Spinal cord (tissue), 9 donors: ENCODE measurements at regions not wholly inside any gene's neighbourhood (a gene's known extent, or its start where the extent isn't known, plus 50 kb on each side); places are given as distances from the start of the nearest gene placed in this dataset.

ENCODE experiments used
- DNase-seq, 6 donors: peaks; one replicate each; pipeline versions ENCODE4 v3.0.0 to v3.0.0-alpha.2; 2013 to 2015; ENCODE audit warnings: low spot score in 6 of 6, low read depth in 4 of 6
- H3K27ac ChIP-seq: one replicate; pipeline ENCODE4 v1.5.1; 2013; ENCODE audit warnings: low read depth, low read length, control low read depth
- H3K27me3 ChIP-seq: one replicate; pipeline ENCODE4 v1.6.1; 2013; ENCODE audit warnings: low read length; ENCODE audit not compliant: control insufficient read depth, insufficient read depth
- H3K36me3 ChIP-seq: one replicate; pipeline ENCODE4 v1.6.1; 2013; ENCODE audit warnings: low read length; ENCODE audit not compliant: control insufficient read depth, insufficient read depth
- H3K4me1 ChIP-seq: one replicate; pipeline ENCODE4 v1.6.1; 2013; ENCODE audit warnings: low read length; ENCODE audit not compliant: control insufficient read depth, insufficient read depth
- H3K4me3 ChIP-seq: one replicate; pipeline ENCODE4 v1.5.1; 2013; ENCODE audit warnings: low read depth, low read length, control low read depth
- H3K9me3 ChIP-seq: one replicate; pipeline ENCODE4 v1.6.1; 2013; ENCODE audit warnings: low read length; ENCODE audit not compliant: control insufficient read depth, insufficient read depth
- WGBS: methylation state at CpG from one replicate; pipeline ENCODE4 v1.1.5; 2013; ENCODE audit warnings: missing lambda C conversion rate; ENCODE audit not compliant: insufficient coverage; 5-methylcytosine and 5-hydroxymethylcytosine counted together
- donor health status: healthy.

GRCh38 chr4:158018221-158018830 is 154.5 kb downstream of the GASK1B start:
- WGBS: no CpG with 5 or more reads among the region's 1 CpG

GRCh38 chr4:158016511-158016910 is 156.3 kb downstream of the GASK1B start:
- Histone ChIP-seq H3K27ac (no peak overlapping the region), H3K9me3 (no peaks in the 10 kb centered on the region), H3K27me3 (no peaks in the 10 kb centered on the region), H3K4me1 (no peaks in the 10 kb centered on the region), H3K4me3 (no peak overlapping the region), H3K36me3 (no peaks in the 10 kb centered on the region)
- no CpG with 5 or more reads among the region's 1 CpG for WGBS
- no peak for DNase-seq

More at GRCh38 chr4:158018221-158018830, 154.5 kb downstream of the GASK1B start:
- H3K4me1 ChIP-seq: no peaks in the 10 kb centered on the region
- peak in 1 of 6 donors; percentile 54 for DNase-seq
- H3K27me3 ChIP-seq: no peaks in the 10 kb centered on the region
- H3K9me3 ChIP-seq: no peaks in the 10 kb centered on the region
- H3K4me3 ChIP-seq: no peak overlapping the region
- H3K36me3 ChIP-seq: no peaks in the 10 kb centered on the region
- no peak overlapping the region for H3K27ac ChIP-seq

- H3K4me3 ChIP-seq: no peak overlapping the region
- H3K27me3 ChIP-seq: no peaks in the 10 kb centered on the region
- no peaks in the 10 kb centered on the region for H3K36me3 ChIP-seq
- peak overlapping the region; percentile 5 for H3K27ac ChIP-seq
- no peaks in the 10 kb centered on the region for H3K9me3 ChIP-seq
- no peaks in the 10 kb centered on the region for H3K4me1 ChIP-seq
- DNase-seq: peak in 2 of 6 donors; percentile 12 to 47
- WGBS: 41% methylated on average over 2 of the region's 3 CpGs
Observed at GRCh38 chr4:158015241-158015640, 157.6 kb downstream of the GASK1B start.

- no peak overlapping the region for H3K4me3 ChIP-seq
- no peaks in the 10 kb centered on the region for H3K27me3 ChIP-seq
- H3K36me3 ChIP-seq: no peaks in the 10 kb centered on the region
- H3K4me1 ChIP-seq: no peaks in the 10 kb centered on the region
- no peaks in the 10 kb centered on the region for H3K9me3 ChIP-seq
- DNase-seq: no peak
- no peak overlapping the region for H3K27ac ChIP-seq
Observed at GRCh38 chr4:158013858-158014257, 159.0 kb downstream of the GASK1B start.

- Histone ChIP-seq H3K4me1 (no peaks in the 10 kb centered on the region), H3K27ac (no peak overlapping the region), H3K36me3 (no peaks in the 10 kb centered on the region), H3K4me3 (no peak overlapping the region), H3K27me3 (no peaks in the 10 kb centered on the region), H3K9me3 (no peaks in the 10 kb centered on the region)
- DNase-seq: no peak
- no CpG with 5 or more reads among the region's 5 CpGs for WGBS
Observed at GRCh38 chr4:158010361-158010760, 162.5 kb downstream of the GASK1B start.

GRCh38 chr4:158008551-158009218 is 164.1 kb downstream of the GASK1B start:
- DNase-seq: peak in 1 of 6 donors; percentile 48
- H3K27me3 ChIP-seq: no peaks in the 10 kb centered on the region
- no peaks in the 10 kb centered on the region for H3K36me3 ChIP-seq
- H3K4me1 ChIP-seq: no peaks in the 10 kb centered on the region
- H3K4me3 ChIP-seq: no peak overlapping the region
- 93% methylated on average over 2 of the region's 6 CpGs for WGBS
- no peaks in the 10 kb centered on the region for H3K9me3 ChIP-seq
- no peak overlapping the region for H3K27ac ChIP-seq

- H3K9me3 ChIP-seq: no peaks in the 10 kb centered on the region
- 50% methylated on average over 1 of the region's 3 CpGs for WGBS
- H3K4me3 ChIP-seq: no peak overlapping the region
- H3K27ac ChIP-seq: no peak overlapping the region
- H3K27me3 ChIP-seq: no peaks in the 10 kb centered on the region
- peak in 1 of 6 donors; percentile 6 for DNase-seq
- H3K4me1 ChIP-seq: no peaks in the 10 kb centered on the region
- no peaks in the 10 kb centered on the region for H3K36me3 ChIP-seq
Observed at GRCh38 chr4:158007566-158007965, 165.3 kb downstream of the GASK1B start.

GRCh38 chr4:158006990-158007389 is 165.8 kb downstream of the GASK1B start:
- H3K27ac ChIP-seq: no peak overlapping the region
- peak in 2 of 6 donors; percentile 48 to 75 for DNase-seq
- H3K9me3 ChIP-seq: no peaks in the 10 kb centered on the region

GRCh38 chr4:158005021-158005420 is 167.8 kb downstream of the GASK1B start:
- Histone ChIP-seq H3K4me1 (no peaks in the 10 kb centered on the region), H3K36me3 (no peaks in the 10 kb centered on the region), H3K27ac (no peak overlapping the region), H3K9me3 (no peaks in the 10 kb centered on the region), H3K27me3 (no peaks in the 10 kb centered on the region), H3K4me3 (no peak overlapping the region)
- WGBS: 100% methylated on average over 1 of the region's 2 CpGs
- no peak for DNase-seq

More at GRCh38 chr4:158006990-158007389, 165.8 kb downstream of the GASK1B start:
- Histone ChIP-seq H3K4me3 (no peak overlapping the region), H3K36me3 (no peaks in the 10 kb centered on the region), H3K4me1 (no peaks in the 10 kb centered on the region), H3K27me3 (no peaks in the 10 kb centered on the region)

- Histone ChIP-seq H3K9me3 (no peaks in the 10 kb centered on the region), H3K27ac (no peak overlapping the region), H3K4me1 (no peaks in the 10 kb centered on the region), H3K36me3 (no peaks in the 10 kb centered on the region), H3K4me3 (no peak overlapping the region), H3K27me3 (no peaks in the 10 kb centered on the region)
- WGBS: 75% methylated on average over 1 of the region's 5 CpGs
- DNase-seq: no peak
Observed at GRCh38 chr4:158004101-158004500, 168.7 kb downstream of the GASK1B start.
